Nephron (organoid): ENCODE measurements at regions not wholly inside any gene's neighbourhood (a gene's known extent, or its start where the extent isn't known, plus 50 kb on each side); places are given as distances from the start of the nearest gene placed in this dataset.
"Not testable (repeated sequence)": the region's sequence is repeated elsewhere in the genome, so short reads cannot be mapped to it uniquely, and the experiment has no call there.

Experiments
- H3K27ac Mint-ChIP-seq, 3 experiments: 2 replicates each; pipeline ENCODE4 v1.8.0; 2020; ENCODE audit warnings: mixed read lengths in 3 of 3, mild to moderate bottlenecking in 2 of 3, moderate library complexity in 1 of 3
- H3K27me3 Mint-ChIP-seq: 2 replicates; pipeline ENCODE4 v1.8.0; 2021; ENCODE audit warnings: low read depth, mild to moderate bottlenecking, moderate library complexity, mixed read lengths
- H3K36me3 Mint-ChIP-seq: 2 replicates; pipeline ENCODE4 v1.8.0; 2020; ENCODE audit warnings: low read depth, mixed read lengths
- H3K4me1 Mint-ChIP-seq: 2 replicates; pipeline ENCODE4 v1.8.0; 2020; ENCODE audit warnings: mixed read lengths
- H3K4me3 Mint-ChIP-seq, 3 experiments: 2 replicates each; pipeline ENCODE4 v1.8.0; 2020; ENCODE audit warnings: mild to moderate bottlenecking in 3 of 3, mixed read lengths in 3 of 3, moderate library complexity in 2 of 3
- H3K9me3 Mint-ChIP-seq: 2 replicates; pipeline ENCODE4 v1.8.0; 2020; ENCODE audit warnings: mixed read lengths
- CTCF ChIP-seq, 3 experiments: fragments of 200-600 bp; sonication (generic); IDR thresholded peaks; one replicate each; pipeline ENCODE4 v1.5.0; 2021; ENCODE audit warnings: antibody characterized with exemption in 3 of 3; ENCODE audit not compliant: unreplicated experiment in 3 of 3

GRCh38 chr14:106633721-106634120 lies 1107.3 kb downstream of the TMEM121 start:
- TF ChIP-seq CTCF (IDR thresholded peaks at IDR 0.05; ENCODE audit: unreplicated experiment in 3 of 3) = no peak
- no peaks in the 10 kb centered on the region for H3K27me3 Mint-ChIP-seq

GRCh38 chr14:106635569-106635968 lies 1109.2 kb downstream of the TMEM121 start:
- H3K9me3 Mint-ChIP-seq = peaks cover 55% of the 10 kb centered on the region
- peaks cover 3% of the 10 kb centered on the region for H3K36me3 Mint-ChIP-seq
- H3K4me1 Mint-ChIP-seq = no peaks in the 10 kb centered on the region
- no peaks in the 10 kb centered on the region for H3K27me3 Mint-ChIP-seq
- H3K4me3 Mint-ChIP-seq = no peak overlapping the region
- TF ChIP-seq CTCF (IDR thresholded peaks at IDR 0.05; ENCODE audit: unreplicated experiment in 3 of 3) = no peak
- no peak overlapping the region for H3K27ac Mint-ChIP-seq

More at GRCh38 chr14:106633721-106634120, 1107.3 kb downstream of the TMEM121 start:
- H3K4me1 Mint-ChIP-seq = no peaks in the 10 kb centered on the region
- H3K9me3 Mint-ChIP-seq = peaks cover 65% of the 10 kb centered on the region
- peaks cover 3% of the 10 kb centered on the region for H3K36me3 Mint-ChIP-seq
- no peak overlapping the region for H3K27ac Mint-ChIP-seq
- H3K4me3 Mint-ChIP-seq = no peak overlapping the region

- H3K4me1 Mint-ChIP-seq, H3K36me3 Mint-ChIP-seq, H3K4me3 Mint-ChIP-seq, H3K27me3 Mint-ChIP-seq, H3K27ac Mint-ChIP-seq: not testable (repeated sequence)
- peaks cover 63% of the 10 kb centered on the region for H3K9me3 Mint-ChIP-seq
Observed at GRCh38 chr14:106638786-106639452, 1112.5 kb downstream of the TMEM121 start.

GRCh38 chr14:106642090-106642489 lies 1115.7 kb downstream of the TMEM121 start:
- H3K4me3 Mint-ChIP-seq = no peak overlapping the region
- H3K36me3 Mint-ChIP-seq = peaks cover 4% of the 10 kb centered on the region
- H3K9me3 Mint-ChIP-seq = peaks cover 46% of the 10 kb centered on the region
- no peak overlapping the region for H3K27ac Mint-ChIP-seq
- no peaks in the 10 kb centered on the region for H3K27me3 Mint-ChIP-seq
- TF ChIP-seq CTCF (IDR thresholded peaks at IDR 0.05; ENCODE audit: unreplicated experiment in 3 of 3) = no peak
- no peaks in the 10 kb centered on the region for H3K4me1 Mint-ChIP-seq

- H3K36me3 Mint-ChIP-seq, H3K4me3 Mint-ChIP-seq, H3K27ac Mint-ChIP-seq, H3K4me1 Mint-ChIP-seq, H3K27me3 Mint-ChIP-seq: not testable (repeated sequence)
- peaks cover 46% of the 10 kb centered on the region for H3K9me3 Mint-ChIP-seq
Observed at GRCh38 chr14:106642971-106643370, 1116.6 kb downstream of the TMEM121 start.

- not testable (repeated sequence) for H3K4me3 Mint-ChIP-seq, H3K27me3 Mint-ChIP-seq, H3K27ac Mint-ChIP-seq, H3K36me3 Mint-ChIP-seq, H3K4me1 Mint-ChIP-seq
- peaks cover 47% of the 10 kb centered on the region for H3K9me3 Mint-ChIP-seq
Observed at GRCh38 chr14:106648874-106649273, 1122.5 kb downstream of the TMEM121 start.

- H3K36me3 Mint-ChIP-seq = no peaks in the 10 kb centered on the region
- H3K27ac Mint-ChIP-seq = no peak overlapping the region
- no peak overlapping the region for H3K4me3 Mint-ChIP-seq
- H3K4me1 Mint-ChIP-seq = no peaks in the 10 kb centered on the region
- peaks cover 52% of the 10 kb centered on the region for H3K9me3 Mint-ChIP-seq
- no peaks in the 10 kb centered on the region for H3K27me3 Mint-ChIP-seq
- no peak for TF ChIP-seq CTCF (IDR thresholded peaks at IDR 0.05; ENCODE audit: unreplicated experiment in 3 of 3)
Observed at GRCh38 chr14:106651016-106651415, 1124.6 kb downstream of the TMEM121 start.
